ENCODE measurements at regions not wholly inside any gene's neighbourhood (a gene's known extent, or its start where the extent isn't known, plus 50 kb on each side); places are given as distances from the start of the nearest gene placed in this dataset.
"Not testable (repeated sequence)": the region's sequence is repeated elsewhere in the genome, so short reads cannot be mapped to it uniquely, and the experiment has no call there.

DNA sequence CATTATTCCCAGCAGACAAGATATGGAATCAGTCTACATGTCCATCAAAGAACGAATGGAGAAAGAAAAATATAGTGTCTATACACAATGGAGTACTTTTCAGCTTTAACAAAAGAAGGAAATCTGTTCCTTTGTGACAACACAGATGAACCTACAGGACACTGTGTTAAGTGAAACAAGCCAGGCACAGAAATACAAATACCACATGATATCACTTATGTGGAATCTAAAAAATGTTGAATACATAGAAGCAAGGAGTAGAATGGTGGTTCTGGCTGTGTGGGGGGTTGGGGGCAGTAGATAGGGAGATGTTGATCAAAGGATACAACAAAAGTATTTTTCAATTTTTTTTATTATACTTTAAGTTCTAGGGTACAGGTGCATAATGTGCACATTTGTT lies 347.7 kb upstream of the MAP2 start:
- no peak for FAIRE-seq

DNA sequence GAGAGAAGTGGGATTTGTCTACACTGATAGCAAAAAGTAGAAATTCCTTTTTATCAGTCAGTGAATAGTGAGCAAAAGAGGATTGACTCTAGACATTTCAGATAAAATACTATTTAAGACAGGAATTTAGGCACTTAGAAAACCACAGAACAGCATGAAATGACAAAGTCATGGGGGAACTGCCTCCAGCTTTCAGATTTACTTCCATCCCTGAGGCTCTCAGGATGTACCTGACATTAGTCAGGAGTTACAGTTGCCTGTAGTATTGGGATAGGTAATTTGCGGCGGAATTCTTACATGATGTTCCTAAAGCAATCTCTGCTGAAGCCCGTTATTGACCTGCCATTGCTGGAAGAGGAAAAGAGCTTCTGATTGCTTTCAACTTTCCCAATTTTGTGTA lies 337.1 kb upstream of the MAP2 start:
- no peak for FAIRE-seq

DNA sequence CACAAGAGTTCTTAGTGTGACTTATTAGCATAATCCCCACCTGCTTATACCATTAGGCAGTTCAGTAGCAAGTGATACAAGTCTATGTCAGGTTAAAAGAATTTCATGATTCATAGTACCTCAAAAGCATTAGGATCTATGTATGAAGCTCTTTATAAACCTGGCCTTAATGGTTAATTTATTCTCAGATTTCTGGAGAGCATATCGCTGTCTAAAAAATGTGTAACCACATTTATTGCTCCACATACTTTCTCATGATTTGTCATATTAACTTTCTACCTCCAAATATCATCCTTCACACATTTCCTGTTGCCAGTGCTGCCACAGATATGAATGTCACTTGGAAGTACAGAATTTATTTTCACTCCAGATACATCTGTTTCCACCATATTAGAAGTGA lies 332.8 kb upstream of the MAP2 start:
- FAIRE-seq, result no peak

DNA sequence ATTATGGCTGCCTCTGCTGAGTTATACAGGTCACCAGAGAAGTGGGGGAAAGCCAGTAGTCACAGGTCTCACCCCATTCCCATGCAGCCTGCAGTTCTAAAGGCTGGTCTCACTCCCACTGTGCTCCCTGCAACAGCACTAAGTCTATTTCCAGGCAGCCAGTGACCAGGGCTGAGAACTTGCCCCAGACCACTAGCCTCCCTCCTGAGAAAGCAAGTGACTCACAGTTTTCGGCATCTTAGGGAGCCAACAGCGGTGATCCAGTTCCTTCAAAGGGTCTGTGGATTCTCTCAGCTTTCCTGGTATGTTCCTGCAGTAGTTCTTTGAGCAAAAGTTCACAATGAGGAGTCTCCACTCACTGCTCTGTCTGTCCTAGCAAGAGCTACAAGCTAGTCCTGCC lies 329.6 kb upstream of the MAP2 start:
- FAIRE-seq, result no peak

DNA sequence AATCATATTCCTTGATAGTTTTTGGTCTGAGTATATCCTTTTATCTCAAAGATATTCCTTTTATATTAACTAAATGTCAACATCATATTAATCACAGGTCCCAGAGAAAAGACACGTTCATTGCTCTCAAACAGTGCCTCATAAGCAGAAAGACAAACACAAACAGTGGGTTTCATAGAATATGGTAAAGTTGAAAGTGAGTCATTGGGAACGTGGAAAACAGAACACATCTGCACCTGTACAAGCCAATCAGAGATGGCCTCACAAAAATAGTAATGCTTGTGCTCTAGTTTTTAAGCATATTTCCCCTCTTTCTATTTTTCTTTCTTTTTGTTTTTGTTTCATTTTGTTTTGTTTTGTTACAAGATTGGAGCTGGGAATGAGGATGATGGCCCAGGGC lies 328.4 kb upstream of the MAP2 start:
- FAIRE-seq, result no peak

DNA sequence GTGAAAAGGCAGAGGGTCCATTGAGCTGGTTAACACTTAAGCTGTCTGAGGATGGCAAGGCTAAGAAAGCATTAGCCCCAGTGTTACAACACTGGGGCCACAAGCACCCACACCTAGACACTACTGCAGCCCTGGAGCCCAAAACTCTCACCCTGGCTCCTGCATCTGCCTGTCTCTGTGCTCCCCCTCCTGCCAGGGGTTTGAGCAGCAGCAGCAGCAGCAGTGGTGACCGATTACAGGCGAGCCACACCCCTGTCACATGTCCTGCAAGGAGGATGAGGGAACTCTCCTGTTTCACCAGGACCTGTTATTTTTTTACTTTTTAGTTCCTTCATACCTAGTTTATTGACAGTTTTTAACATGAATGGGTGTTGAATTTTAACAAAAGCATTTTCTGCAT lies 326.7 kb upstream of the MAP2 start:
- no peak for FAIRE-seq

DNA sequence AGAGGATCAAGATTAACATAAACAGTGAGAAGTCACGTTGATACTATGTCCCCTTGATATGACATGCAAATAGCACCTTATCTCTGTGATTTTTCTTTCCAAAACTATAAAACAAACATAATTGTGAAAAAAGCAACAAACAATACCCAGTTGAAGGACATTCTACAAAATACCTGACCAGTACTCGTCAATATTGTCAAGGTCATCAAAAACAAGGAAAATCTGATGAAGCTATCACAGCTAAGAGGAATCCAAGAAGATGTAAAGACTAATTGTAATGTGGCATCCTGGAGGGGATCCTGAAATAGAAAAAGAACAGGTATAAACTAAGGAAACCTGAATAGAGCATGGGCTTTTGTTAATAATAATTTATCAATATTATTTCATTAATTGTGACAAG lies 321.5 kb upstream of the MAP2 start:
- no peak for FAIRE-seq

DNA sequence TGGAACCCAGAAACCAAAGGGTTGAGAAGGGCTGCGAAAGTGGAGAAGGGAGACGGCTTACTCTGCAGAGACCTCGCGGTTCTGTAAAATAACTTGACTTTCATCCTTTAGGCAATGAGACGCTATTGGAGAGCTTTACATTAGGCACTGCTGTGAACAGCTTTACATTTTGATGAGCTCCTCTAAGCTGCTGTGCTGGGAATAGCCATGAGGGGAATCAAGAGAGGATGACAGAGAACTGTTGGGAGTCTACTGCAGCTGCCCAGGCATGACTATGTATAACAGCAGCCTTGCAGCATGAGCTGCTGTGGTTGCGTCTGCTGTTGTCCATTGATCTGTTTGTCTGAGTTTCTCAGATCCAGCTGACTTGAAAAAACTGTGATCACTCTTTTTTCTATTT lies 310.8 kb upstream of the MAP2 start:
- no peak for FAIRE-seq

DNA sequence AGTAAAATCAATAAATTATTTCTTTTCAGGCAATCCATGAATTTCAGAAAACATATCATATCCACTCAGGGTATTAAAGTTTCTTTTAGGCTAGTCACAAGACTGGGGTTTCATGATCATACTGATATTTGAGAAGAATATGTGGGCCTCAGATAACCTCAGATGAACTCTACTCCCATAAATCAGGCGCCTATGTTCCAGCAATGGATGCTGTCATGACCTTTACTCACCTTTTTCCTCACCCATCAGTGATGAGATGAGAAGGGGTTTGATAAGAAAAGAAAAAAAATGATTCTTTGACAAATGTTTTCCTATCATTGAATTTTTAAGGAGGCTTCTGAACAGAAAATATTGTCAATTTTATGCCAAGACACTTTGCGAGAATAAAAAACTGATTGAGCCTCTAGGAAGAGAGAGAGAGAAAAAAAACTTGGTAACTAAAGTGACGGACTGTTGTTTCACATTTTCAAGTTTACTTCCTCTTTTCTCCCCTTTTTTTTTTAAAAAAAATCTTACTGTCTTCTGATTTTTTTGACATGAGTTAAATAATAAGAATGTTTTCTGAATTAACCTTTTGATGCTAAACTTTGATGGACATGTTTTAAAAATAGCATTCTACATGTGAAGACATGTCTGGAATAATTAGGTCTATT lies 309.1 kb upstream of the MAP2 start:
- no peak for FAIRE-seq

DNA sequence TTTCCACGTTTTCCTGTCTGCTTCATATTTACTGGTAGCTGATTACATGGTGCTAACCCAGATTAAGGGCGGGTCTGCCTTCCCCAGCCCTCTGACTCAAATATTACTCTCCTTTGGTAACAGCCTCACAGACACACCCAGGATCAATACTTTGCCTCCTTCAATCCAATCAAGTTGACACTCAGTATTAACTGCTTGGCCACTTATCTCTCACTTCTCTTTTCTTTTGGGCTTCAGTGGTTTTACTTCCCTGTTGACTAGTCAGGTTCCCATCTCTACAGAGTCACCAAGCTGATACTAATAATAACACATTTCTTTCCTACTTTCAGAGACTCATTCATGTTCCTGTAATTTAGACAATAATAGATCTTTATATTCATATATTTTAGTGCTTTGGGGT lies 302.2 kb upstream of the MAP2 start:
- no peak for FAIRE-seq

DNA sequence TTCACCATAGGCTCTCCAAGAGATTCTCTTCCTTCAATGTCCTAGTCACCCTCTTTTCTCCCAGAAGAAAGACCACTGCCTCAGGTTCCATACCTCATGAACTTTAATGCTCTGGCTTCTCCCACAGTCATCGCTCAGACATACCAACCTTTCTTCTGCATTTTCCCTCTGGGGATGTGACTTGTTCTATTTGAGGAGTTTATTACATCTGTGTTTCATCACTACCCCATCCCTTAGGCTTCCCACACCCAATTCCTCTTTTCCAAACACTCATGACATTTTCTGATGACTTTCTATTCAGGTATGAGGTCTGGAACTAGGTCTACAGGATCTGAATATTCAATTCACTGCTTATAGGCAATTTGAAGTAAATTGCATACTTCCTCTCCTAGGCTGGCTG lies 298.6 kb upstream of the MAP2 start:
- no peak for FAIRE-seq

DNA sequence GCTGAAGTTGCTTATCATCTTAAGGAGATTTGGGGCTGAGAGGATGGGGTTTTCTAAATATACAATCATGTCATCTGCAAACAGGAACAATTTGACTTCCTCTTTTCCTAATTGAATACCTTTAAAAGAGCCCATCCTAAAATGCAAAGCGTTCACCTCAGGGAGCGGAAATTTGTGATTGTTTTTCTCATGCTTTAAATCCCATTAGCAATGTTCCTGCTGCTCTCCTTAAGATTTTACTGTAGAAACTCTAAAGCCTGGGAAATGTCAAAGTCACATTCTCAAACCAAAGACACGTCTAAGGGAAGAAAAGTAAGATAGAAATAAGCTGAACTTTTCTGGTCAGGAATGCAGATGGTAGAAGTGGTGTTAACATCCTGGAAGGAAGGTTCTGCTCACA lies 285.8 kb upstream of the MAP2 start:
- FAIRE-seq, result no peak

DNA sequence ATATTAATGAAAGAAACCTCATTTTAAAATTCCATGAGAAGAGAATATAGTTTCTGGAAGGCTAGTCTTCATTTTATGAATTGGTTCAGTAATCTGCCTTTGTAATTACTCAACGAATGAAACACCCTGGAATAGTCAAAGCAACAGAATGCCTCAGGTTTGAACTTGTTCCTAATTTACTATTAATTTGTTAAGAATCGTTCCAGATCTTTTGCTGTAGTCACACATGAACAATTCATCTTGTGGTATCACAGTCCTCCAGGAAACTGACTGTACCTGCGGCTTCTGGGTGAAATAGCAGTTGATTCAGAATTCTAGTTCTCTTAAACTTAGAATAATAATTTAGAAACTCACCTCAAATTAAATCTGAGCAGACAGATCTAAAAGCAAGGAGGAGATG lies 282.7 kb upstream of the MAP2 start:
- no peak for FAIRE-seq

DNA sequence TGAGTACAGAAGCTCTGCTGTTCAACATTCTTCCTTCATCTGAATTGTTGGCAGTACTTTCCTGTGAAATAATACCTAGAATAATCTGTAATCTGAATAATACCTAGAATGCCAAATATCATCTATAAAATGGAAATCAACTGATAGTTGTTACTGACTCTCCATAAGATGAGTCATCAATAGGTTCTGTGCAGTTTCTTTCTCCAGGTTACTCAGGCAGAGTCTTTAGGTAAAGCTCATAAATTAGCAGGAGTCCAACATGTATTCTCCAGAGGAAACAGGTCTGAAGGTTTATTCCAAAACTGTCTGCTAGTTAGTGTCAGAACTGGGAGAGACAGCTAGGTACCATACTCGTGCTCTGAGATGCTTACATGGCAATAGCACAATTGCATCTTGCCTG lies 282.0 kb upstream of the MAP2 start:
- FAIRE-seq, result no peak

DNA sequence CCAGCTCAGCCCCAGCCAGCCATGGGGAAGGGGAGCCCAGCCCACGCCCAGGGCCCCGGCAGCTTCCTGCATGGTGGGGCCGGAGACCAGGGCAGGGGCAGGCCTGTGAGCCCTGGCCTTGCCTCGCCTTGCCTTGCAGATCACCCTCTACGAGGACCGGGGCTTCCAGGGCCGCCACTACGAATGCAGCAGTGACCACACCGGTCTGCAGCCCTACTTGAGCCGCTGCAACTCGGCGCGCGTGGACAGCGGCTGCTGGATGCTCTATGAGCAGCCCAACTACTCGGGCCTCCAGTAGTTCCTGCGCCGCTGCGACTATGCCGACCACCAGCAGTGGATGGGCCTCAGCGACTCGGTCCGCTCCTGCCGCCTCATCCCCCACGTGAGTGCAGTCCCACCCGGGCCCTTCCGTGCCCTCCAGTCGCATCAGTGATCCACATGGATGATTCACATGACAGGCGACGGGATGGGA lies 278.6 kb upstream of the MAP2 start:
- not testable (repeated sequence) for FAIRE-seq

DNA sequence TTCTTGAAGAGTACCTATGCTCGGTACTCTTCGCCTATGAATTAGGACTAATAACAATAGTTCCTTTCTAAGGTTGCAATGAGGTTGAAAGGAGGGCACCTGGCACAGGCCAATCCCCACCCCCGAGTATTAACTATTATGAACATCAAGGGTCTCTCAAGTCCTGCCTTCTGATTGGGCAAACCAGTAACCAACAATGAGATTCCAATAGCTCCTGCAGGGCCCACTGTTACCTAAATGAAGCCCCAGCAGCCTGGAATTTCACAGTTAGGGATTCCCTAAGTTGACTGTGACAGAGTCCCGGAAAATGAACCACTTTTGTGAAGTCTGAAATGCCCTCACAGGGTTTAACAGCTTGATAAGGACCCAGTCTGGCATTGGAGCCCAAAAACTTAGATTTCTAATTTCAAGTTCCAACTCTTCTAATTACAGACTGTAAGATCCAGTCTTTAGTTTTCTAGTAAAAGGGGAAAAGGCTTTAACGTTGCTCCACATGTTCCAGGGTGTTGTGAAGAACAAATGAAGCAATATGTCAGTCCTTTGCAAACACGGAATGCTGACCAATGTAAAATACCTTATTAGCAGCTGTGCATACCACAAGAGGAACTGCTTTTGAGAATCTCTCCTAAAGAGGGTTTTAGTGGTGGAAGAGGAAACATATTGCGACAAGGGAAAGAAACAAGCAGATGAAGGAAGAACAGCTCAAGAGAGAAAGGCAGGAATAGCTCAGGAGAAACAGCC lies 277.7 kb upstream of the MAP2 start:
- FAIRE-seq, result no peak

DNA sequence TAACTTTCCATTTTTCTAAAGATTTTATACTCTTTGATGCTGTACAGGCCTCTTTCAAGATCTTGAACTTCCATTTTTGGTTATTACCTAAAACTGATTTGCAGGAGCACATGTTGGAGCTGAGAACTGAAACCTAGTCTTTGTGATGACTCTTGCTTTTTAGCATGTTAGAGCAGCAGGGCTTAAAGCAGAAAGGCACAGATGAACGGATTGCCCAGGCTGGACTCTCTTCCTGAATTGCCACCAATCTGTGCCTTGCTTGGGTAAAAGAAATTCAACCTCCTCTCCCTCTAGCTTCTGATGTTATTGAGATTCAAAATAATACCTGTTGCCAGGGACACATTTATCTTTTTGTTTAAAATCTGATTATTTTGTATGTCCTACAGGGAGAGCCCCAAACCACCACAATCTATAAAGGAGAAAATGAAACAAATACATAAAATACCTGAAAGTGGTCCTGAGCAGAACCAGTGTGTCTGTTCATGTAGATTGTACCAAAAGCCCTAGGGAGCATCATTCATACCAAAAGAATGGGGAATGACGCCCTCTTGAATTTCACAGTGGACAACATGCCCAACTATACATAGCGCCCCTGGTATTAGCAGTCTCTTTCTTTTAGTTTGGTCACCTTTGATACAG lies 277.0 kb upstream of the MAP2 start:
- FAIRE-seq, result no peak

DNA sequence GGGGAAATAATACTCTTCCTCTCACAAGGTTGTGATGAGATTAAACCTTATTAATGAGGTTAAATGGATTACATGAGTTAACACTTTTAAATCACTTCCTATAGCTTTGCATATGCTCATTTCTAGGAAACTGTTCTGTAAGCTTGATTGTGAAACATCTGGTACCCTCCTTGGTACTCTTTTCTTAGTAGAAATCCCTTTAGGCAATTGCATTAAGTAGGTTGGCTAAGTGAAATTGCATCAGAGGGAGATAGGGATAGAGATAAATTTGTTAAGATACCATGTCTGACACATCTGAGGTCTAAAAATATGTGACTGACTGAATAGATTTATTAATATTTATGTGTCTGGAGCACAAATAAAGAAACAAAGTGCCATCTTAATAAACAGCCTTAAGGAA lies 275.9 kb upstream of the MAP2 start:
- no peak for FAIRE-seq

DNA sequence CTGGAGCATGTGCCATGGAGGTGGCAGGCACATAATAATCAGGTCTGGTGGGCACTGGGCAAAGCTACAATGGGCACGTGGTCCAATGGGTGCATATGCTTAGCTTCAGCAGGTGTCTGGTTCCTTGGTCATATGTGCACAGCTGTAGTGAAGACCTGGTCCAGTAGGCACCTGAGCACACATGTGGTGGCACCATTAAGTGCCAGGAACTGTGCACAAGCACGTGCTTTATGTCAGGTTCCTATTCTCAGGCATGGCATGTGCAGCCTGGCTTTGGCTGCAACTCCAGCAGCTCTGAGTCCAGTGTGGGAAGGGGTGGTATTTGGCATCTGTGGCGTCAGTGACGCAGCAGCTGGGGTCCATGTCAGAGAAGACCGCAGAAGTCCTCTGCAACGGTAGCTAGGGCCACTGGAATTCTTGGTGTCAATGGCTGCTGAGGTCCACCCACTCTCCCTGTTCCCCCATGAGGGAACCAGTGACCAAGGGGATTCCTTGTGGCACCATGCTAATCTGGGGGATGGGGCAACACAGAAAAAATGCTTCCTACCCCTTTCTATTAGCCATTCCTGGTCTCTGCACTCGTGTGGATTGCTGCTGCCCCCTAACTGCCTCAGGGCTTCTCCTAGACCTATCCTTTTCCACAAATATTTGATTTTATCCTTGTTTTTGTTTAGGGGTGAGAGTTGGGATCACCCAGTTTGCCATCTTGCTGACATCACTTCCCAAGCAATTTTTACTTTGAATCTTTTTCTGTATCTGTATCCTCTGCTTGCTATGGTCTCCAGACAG lies 262.9 kb upstream of the MAP2 start:
- FAIRE-seq, result no peak

DNA sequence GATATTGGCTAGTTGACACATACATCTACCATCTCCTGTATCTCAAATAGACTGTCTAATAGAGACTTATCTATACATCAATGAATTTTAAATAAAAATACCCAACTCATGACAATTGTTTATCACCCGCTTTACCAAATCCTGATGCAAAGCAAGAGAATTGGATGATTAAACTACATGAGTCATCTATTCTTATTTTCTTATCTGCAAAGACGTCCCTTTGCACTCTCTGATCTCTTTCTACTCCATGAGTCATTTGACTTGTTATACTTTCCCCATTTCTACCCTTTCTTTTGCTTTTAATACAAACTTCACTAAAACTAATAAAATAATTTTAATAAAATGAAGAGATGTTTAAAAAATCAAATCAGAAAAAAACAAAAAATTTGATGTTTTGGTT lies 261.7 kb upstream of the MAP2 start:
- no peak for FAIRE-seq

DNA sequence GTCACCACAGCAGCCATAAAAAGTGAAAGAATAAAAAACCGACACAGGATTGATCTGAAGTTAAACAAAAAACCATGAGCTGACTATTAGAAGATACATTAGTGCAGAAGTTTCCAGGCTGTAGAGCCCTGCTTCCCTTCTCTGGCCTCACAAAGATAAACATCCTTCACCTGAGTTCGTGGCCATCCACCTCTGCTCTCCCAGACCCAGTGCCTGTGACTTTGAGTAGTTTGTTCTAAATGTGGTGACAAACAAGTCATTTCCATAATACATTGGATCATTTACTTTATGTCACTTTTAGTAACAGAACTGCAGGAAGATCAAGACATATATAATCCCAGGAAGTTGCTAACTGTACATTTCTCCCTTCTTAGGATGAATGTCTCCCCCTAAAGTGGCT lies 241.9 kb upstream of the MAP2 start:
- no peak for FAIRE-seq

DNA sequence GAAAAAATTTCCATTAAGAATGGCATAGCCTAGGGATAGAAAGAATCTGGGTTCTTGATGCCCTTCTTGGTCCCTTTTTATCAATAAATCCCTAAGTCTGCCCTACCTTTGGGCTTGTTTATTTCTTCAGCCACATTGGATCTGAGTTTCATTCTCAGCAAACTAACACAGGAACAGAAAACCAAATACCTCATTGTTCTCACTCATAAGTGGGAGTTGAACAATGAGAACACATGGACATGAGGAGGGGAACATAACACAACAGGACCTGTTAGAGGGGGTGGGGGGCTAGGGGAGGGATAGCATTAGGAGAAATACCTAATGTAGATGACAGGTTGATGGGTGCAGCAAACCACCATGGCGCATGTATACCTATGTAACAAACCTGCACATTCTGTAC lies 237.0 kb upstream of the MAP2 start:
- FAIRE-seq, result not testable (repeated sequence)

DNA sequence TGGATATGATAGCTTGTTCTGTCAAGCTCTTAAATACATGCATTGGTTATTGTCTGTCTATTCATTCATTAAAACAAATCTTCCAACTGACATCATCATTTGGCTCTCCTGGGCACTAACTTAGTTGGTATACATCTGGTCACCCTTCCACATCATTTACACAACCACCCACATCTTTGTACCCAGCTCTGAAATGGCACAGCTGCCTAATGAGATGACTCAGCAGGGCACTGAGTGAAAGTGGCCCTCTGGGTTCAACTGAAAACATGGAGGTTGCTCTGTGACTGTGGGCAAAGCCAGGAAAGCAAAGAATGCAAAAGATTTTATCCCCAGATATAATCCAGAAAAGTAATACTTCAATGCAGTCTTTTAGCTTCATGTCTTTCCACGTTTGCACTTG lies 234.0 kb upstream of the MAP2 start:
- no peak for FAIRE-seq

DNA sequence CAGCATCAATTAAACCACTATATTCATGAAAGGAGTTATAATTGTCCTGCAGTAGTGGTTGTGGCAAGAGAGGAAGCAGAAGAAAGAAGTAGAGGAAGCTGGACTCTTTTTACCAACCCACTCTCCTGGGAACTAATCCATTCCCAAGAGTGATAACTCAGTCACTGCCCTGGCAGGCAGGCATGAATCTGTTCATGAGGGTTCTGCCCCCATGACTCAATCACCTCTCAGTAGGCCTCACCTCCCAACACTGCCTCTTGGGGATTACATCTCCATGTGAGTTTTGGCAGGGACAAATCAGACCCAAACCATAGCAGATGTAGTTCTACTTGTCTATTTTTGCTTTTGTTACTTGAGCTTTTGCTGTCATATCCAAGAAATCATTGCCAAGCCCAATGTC lies 232.7 kb upstream of the MAP2 start:
- FAIRE-seq, result no peak
